Transverse colon (tissue), 4 donors: ENCODE measurements at regions not wholly inside any gene's neighbourhood (a gene's known extent, or its start where the extent isn't known, plus 50 kb on each side); places are given as distances from the start of the nearest gene placed in this dataset.
A peak's percentile ranks its signal among the peaks of the same experiment; 100 is the strongest.
"Not testable (repeated sequence)": the region's sequence is repeated elsewhere in the genome, so short reads cannot be mapped to it uniquely, and the experiment has no call there.

Experiments
- DNase-seq: peaks from one replicate; pipeline ENCODE4 v3.0.0-alpha.2; 2019
- H3K27ac ChIP-seq, 4 donors: fragments of 200-600 bp; sonication (generic); 2 replicates each; pipeline ENCODE4 v1.5.1; 2016 to 2018; ENCODE audit warnings: inconsistent platforms in 4 of 4
- H3K27me3 ChIP-seq: fragments of 200-600 bp; sonication (generic); 2 replicates; pipeline ENCODE4 v1.5.1; 2017; ENCODE audit warnings: inconsistent platforms
- H3K36me3 ChIP-seq, 4 donors: fragments of 200-600 bp; sonication (generic); 2 replicates each; pipeline ENCODE4 v1.5.1; 2017 to 2019; ENCODE audit warnings: inconsistent platforms in 4 of 4
- H3K4me1 ChIP-seq, 4 donors: fragments of 200-600 bp; sonication (generic); 2 replicates each; pipeline ENCODE4 v1.5.1; 2017 to 2020; ENCODE audit warnings: inconsistent platforms in 4 of 4
- H3K4me3 ChIP-seq, 4 donors: fragments of 200-600 bp; sonication (generic); 1 replicate in 1 of 4; 2 replicates in 3 of 4; pipeline versions ENCODE4 v1.5.1 to v1.6.1; 2017 to 2019; ENCODE audit warnings: inconsistent platforms in 4 of 4
- H3K9me3 ChIP-seq, 2 donors: fragments of 200-600 bp; sonication (generic); 2 replicates each; pipeline ENCODE4 v1.5.1; 2017 to 2019; ENCODE audit warnings: inconsistent platforms in 2 of 2
- CTCF ChIP-seq, 5 experiments: fragments of 200-600 bp in 3 of 5; fragments of 450-650 bp in 2 of 5; sonication (generic) in 3 of 5; IDR thresholded peaks; 1 replicate in 2 of 5; 2 replicates in 3 of 5; pipeline ENCODE4 v1.5.1; 2016 to 2017; ENCODE audit warnings: antibody characterized with exemption in 5 of 5, inconsistent platforms in 3 of 5, mild to moderate bottlenecking in 2 of 5, moderate library complexity in 1 of 5
- POLR2A ChIP-seq: fragments of 450-650 bp; IDR thresholded peaks from one replicate; pipeline ENCODE4 v1.6.1; 2016; ENCODE audit warnings: antibody characterized with exemption, mild to moderate bottlenecking, moderate library complexity
- WGBS, 2 donors: methylation state at CpG; one replicate each; pipeline ENCODE4 v1.1.5; 2018; ENCODE audit warnings: low coverage in 1 of 2; 5-methylcytosine and 5-hydroxymethylcytosine counted together
- in situ Hi-C, 4 donors: fragments of 200-750 bp; cut with MboI; loops; one replicate each; pipeline versions ENCODE4 v1.15.0 to v1.15.1; 2017; ENCODE audit warnings: low sequenced_read_pairs in 3 of 4, low pct_ligation_motif_present in 1 of 4, low pct_unique_long_range_greater_than_20kb in 1 of 4
- intact Hi-C: fragments of 100-400 bp; cut with DNase I; formaldehyde crosslinking; loops from one replicate; pipeline ENCODE4 v1.15.1; 2023; ENCODE audit warnings: low total_unique reads

GRCh38 chr11:3583476-3583875, 58.3 kb downstream of the ART5 start:
- not testable (repeated sequence) for H3K27ac ChIP-seq, H3K9me3 ChIP-seq
- 69 to 100% methylated on average over 1 to 2 of the region's 2 CpGs for WGBS, 2 donors

GRCh38 chr11:3581389-3581725, 60.4 kb downstream of the ART5 start:
- H3K27ac ChIP-seq, DNase-seq, in situ Hi-C loops, H3K36me3 ChIP-seq, H3K9me3 ChIP-seq, H3K4me1 ChIP-seq: not testable (repeated sequence)
- intact Hi-C loops: loop anchor here (10.0 kb wide), 1 partner anchor 127 kb away; no protein-coding TSS in a partner anchor
- H3K27me3 ChIP-seq: peaks cover 20% of the 10 kb centered on the region
- WGBS, 2 donors: 31% methylated on average over 10 of the region's 10 CpGs; no CpG with 5 or more reads in 1 of the 2 donors
- peak in 1 of 5 experiments; percentile 47 for TF ChIP-seq CTCF (IDR thresholded peaks at IDR 0.05)
- H3K4me3 ChIP-seq: peak overlapping the region in 1 of 4 donors; percentile 77

More at GRCh38 chr11:3583476-3583875, 58.3 kb downstream of the ART5 start:
- DNase-seq, H3K4me3 ChIP-seq, H3K36me3 ChIP-seq, H3K4me1 ChIP-seq, in situ Hi-C loops: not testable (repeated sequence)
- peaks cover 20% of the 10 kb centered on the region for H3K27me3 ChIP-seq
- intact Hi-C loops: loop anchor here (10.0 kb wide), 1 partner anchor 129 kb away; no protein-coding TSS in a partner anchor

- whole genome bisulfite sequencing, 2 donors: 3% methylated on average over 37 of the region's 92 CpGs; no CpG with 5 or more reads in 1 of the 2 donors
- intact Hi-C loops: loop anchor here (10.0 kb wide), 1 partner anchor 126 kb away; no protein-coding TSS in a partner anchor
- H3K4me1 ChIP-seq, H3K36me3 ChIP-seq, H3K9me3 ChIP-seq, in situ Hi-C loops: not testable (repeated sequence)
- Histone ChIP-seq H3K27me3 (peaks cover 20% of the 10 kb centered on the region), H3K27ac (peak overlapping the region in 3 of 4 donors; percentile 63 to 77 (median 69)), H3K4me3 (peak overlapping the region; percentile 16 to 77 (median 47))
- peak; percentile 70 for DNase-seq
- TF ChIP-seq POLR2A (peak; percentile 24), CTCF (IDR thresholded peaks at IDR 0.05) (peak in 4 of 5 experiments; percentile 61 to 90 (median 72))
Observed at GRCh38 chr11:3580487-3581388, 61.1 kb downstream of the ART5 start.

GRCh38 chr11:3579600-3580459, 62.0 kb downstream of the ART5 start:
- H3K27me3 ChIP-seq: peaks cover 20% of the 10 kb centered on the region
- H3K4me1 ChIP-seq, H3K27ac ChIP-seq, H3K36me3 ChIP-seq, in situ Hi-C loops, H3K9me3 ChIP-seq, DNase-seq: not testable (repeated sequence)
- intact Hi-C loops: loop anchor here (10.0 kb wide), 1 partner anchor 125 kb away; no protein-coding TSS in a partner anchor
- 64 to 80% methylated on average over 2 to 24 of the region's 29 CpGs for WGBS, 2 donors
- H3K4me3 ChIP-seq: peak overlapping the region in 3 of 4 donors; percentile 42 to 77 (median 52)

- H3K27me3 ChIP-seq: peaks cover 12% of the 10 kb centered on the region
- peaks cover 0 to 15% (median 6%) of the 10 kb centered on the region in 4 donors for H3K4me1 ChIP-seq
- intact Hi-C loops, H3K9me3 ChIP-seq, in situ Hi-C loops, H3K36me3 ChIP-seq, H3K27ac ChIP-seq, H3K4me3 ChIP-seq, DNase-seq: not testable (repeated sequence)
- WGBS, 2 donors: 69% methylated on average over 12 of the region's 12 CpGs; no CpG with 5 or more reads in 1 of the 2 donors
Observed at GRCh38 chr11:3576066-3576604, 65.7 kb downstream of the ART5 start.

- H3K4me3 ChIP-seq, H3K9me3 ChIP-seq, DNase-seq, H3K27me3 ChIP-seq, in situ Hi-C loops, H3K36me3 ChIP-seq, intact Hi-C loops: not testable (repeated sequence)
- WGBS, 2 donors: 62 to 80% methylated on average over 1 to 7 of the region's 7 CpGs
- H3K4me1 ChIP-seq: peaks cover 0 to 16% (median 5%) of the 10 kb centered on the region in 4 donors
- H3K27ac ChIP-seq: peak overlapping the region; percentile 72 to 86 (median 79)
Observed at GRCh38 chr11:3572976-3573647, 68.7 kb downstream of the ART5 start.
